ENCODE measurements at regions not wholly inside any gene's neighbourhood (a gene's known extent, or its start where the extent isn't known, plus 50 kb on each side); places are given as distances from the start of the nearest gene placed in this dataset.

- Histone ChIP-seq H2AK5ac (ENCODE audit: low read depth, low read length) (no peak overlapping the region), H3K27me3 (ENCODE audit: control insufficient read depth, insufficient read depth, low read length) (no peaks in the 10 kb centered on the region), H2BK120ac (ENCODE audit: low read depth, low read length) (no peak overlapping the region), H3K9me3 (ENCODE audit: control insufficient read depth, insufficient read depth, low read length) (no peaks in the 10 kb centered on the region), H3K4me1 (ENCODE audit: control insufficient read depth, insufficient read depth, low read length) (no peaks in the 10 kb centered on the region), H3K79me1 (ENCODE audit: low read depth in 1 of 2, low read length in 2 of 2) (no peaks in the 10 kb centered on the region), H2AFZ (replicated peaks; ENCODE audit: low read length, poor library complexity) (no peak overlapping the region), H2BK20ac (ENCODE audit: low read depth, low read length) (no peak overlapping the region), H4K5ac (ENCODE audit: low read depth, low read length) (no peak overlapping the region), H3K56ac (ENCODE audit: extremely low read depth, insufficient read depth, low read length) (no peak overlapping the region), H3K14ac (replicated peaks; ENCODE audit: low read depth, low read length) (no peak overlapping the region), H2BK5ac (ENCODE audit: low read depth, low read length, poor library complexity, severe bottlenecking) (no peak overlapping the region), H3K27ac (ENCODE audit: insufficient read depth, low read length) (no peak overlapping the region), H3K18ac (ENCODE audit: low read depth, low read length) (no peak overlapping the region), H3K9me1 (ENCODE audit: insufficient read depth, low read length) (no peaks in the 10 kb centered on the region), H2AK9ac (replicated peaks; ENCODE audit: low read depth, low read length, poor library complexity) (no peak overlapping the region), H2BK15ac (ENCODE audit: low read depth, low read length) (no peak overlapping the region), H3K4me3 (ENCODE audit: insufficient read depth, low read depth, low read length) (no peak overlapping the region), H3K4ac (ENCODE audit: low read depth, low read length) (no peak overlapping the region), H4K91ac (ENCODE audit: insufficient read depth, low read depth, low read length) (no peak overlapping the region), H3K36me3 (ENCODE audit: control insufficient read depth, insufficient read depth, low read length) (no peaks in the 10 kb centered on the region), H4K20me1 (ENCODE audit: insufficient read depth, low read length) (no peaks in the 10 kb centered on the region), H3K9ac (ENCODE audit: low read depth, low read length) (no peak overlapping the region), H4K8ac (ENCODE audit: low read depth in 2 of 2, low read length in 2 of 2) (no peak overlapping the region), H3K4me2 (ENCODE audit: low read depth, low read length) (no peak overlapping the region), H3K23ac (ENCODE audit: low read depth, low read length) (no peak overlapping the region)
- CTCF ChIA-PET: no interaction called here
- ATAC-seq (ENCODE audit: low read depth) (no peak), DNase-seq (no peak)
- TF ChIP-seq, protein P1, sequence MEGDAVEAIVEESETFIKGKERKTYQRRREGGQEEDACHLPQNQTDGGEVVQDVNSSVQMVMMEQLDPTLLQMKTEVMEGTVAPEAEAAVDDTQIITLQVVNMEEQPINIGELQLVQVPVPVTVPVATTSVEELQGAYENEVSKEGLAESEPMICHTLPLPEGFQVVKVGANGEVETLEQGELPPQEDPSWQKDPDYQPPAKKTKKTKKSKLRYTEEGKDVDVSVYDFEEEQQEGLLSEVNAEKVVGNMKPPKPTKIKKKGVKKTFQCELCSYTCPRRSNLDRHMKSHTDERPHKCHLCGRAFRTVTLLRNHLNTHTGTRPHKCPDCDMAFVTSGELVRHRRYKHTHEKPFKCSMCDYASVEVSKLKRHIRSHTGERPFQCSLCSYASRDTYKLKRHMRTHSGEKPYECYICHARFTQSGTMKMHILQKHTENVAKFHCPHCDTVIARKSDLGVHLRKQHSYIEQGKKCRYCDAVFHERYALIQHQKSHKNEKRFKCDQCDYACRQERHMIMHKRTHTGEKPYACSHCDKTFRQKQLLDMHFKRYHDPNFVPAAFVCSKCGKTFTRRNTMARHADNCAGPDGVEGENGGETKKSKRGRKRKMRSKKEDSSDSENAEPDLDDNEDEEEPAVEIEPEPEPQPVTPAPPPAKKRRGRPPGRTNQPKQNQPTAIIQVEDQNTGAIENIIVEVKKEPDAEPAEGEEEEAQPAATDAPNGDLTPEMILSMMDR (conservative IDR thresholded peaks at IDR 0.05; ENCODE audit: low read depth, low read length): no peak
- TF ChIP-seq MAZ (IDR thresholded peaks at IDR 0.05; ENCODE audit: borderline replicate concordance, low read depth, low read length) (no peak), POLR2A (IDR thresholded peaks at IDR 0.05; ENCODE audit: low read depth, low read length) (no peak), CEBPB (IDR thresholded peaks at IDR 0.05; ENCODE audit: low read depth, low read length) (no peak), NFE2L2 (IDR thresholded peaks at IDR 0.05; ENCODE audit: low read depth, low read length) (no peak), BHLHE40 (IDR thresholded peaks at IDR 0.05; ENCODE audit: low read depth, low read length) (no peak), CHD1 (IDR thresholded peaks at IDR 0.05; ENCODE audit: low read depth, low read length) (no peak), RFX5 (IDR thresholded peaks at IDR 0.05; ENCODE audit: low read depth, low read length) (no peak)
- intact Hi-C loops (cut with micrococcal nuclease): no loop called here
- in situ Hi-C loops (cut with MboI; ENCODE audit: low sequenced_read_pairs): no loop called here
- no TSS peak for BruUV-seq (replicated peaks)
- POLR2A ChIA-PET (ENCODE audit: unreplicated experiment): no interaction called here
- dilution Hi-C loops (cut with HindIII; ENCODE audit: low sequenced_read_pairs, unreplicated experiment): no loop called here
Observed at GRCh38 chr14:27836386-27836785, 930.2 kb upstream of the FOXG1 start.

Data from IMR-90 (cell line).